NCI-H2107 treated with DMSO at 0.1 percent for 48 hours (cell line): ENCODE measurements at regions not wholly inside any gene's neighbourhood (a gene's known extent, or its start where the extent isn't known, plus 50 kb on each side); places are given as distances from the start of the nearest gene placed in this dataset.

ENCODE experiments used
- DNase-seq: peaks from one replicate; lab custom pipeline; 2025; ENCODE audit not compliant: unreplicated experiment; lab: John Stamatoyannopoulos, UW

GRCh38 chr20:39473536-39473935 lies 511.4 kb downstream of the DHX35 start:
- no peak for DNase-seq

GRCh38 chr20:39468703-39469102 lies 506.6 kb downstream of the DHX35 start:
- no peak for DNase-seq

GRCh38 chr20:39464238-39464637 lies 502.1 kb downstream of the DHX35 start:
- DNase-seq = no peak

- DNase-seq = no peak
These were observed 500.3 kb downstream of the DHX35 start for GRCh38 chr20:39462416-39462945.

GRCh38 chr20:39458452-39458851 lies 496.3 kb downstream of the DHX35 start:
- no peak for DNase-seq

GRCh38 chr20:39453890-39454289 lies 491.7 kb downstream of the DHX35 start:
- DNase-seq = no peak

GRCh38 chr20:39452583-39453340 lies 490.6 kb downstream of the DHX35 start:
- DNase-seq = no peak

GRCh38 chr20:39451386-39451785 lies 489.2 kb downstream of the DHX35 start:
- no peak for DNase-seq

- DNase-seq = no peak
These were observed 484.3 kb downstream of the DHX35 start for GRCh38 chr20:39446397-39446796.

- no peak for DNase-seq
These were observed 483.0 kb downstream of the DHX35 start for GRCh38 chr20:39445095-39445494.

GRCh38 chr20:39433466-39433865 lies 471.3 kb downstream of the DHX35 start:
- no peak for DNase-seq

- DNase-seq = no peak
These were observed 469.1 kb downstream of the DHX35 start for GRCh38 chr20:39431091-39431880.

GRCh38 chr20:39429726-39430125 lies 467.6 kb downstream of the DHX35 start:
- DNase-seq = no peak

- no peak for DNase-seq
These were observed 463.0 kb downstream of the DHX35 start for GRCh38 chr20:39424962-39425678.

- no peak for DNase-seq
These were observed 459.5 kb downstream of the DHX35 start for GRCh38 chr20:39421571-39422105.

GRCh38 chr20:39412091-39412490 lies 449.9 kb downstream of the DHX35 start:
- DNase-seq = no peak

GRCh38 chr20:39399463-39399862 lies 437.3 kb downstream of the DHX35 start:
- DNase-seq = no peak

GRCh38 chr20:39398656-39399055 lies 436.5 kb downstream of the DHX35 start:
- no peak for DNase-seq

GRCh38 chr20:39397646-39398045 lies 435.5 kb downstream of the DHX35 start:
- no peak for DNase-seq

- no peak for DNase-seq
These were observed 433.5 kb downstream of the DHX35 start for GRCh38 chr20:39395478-39396291.
